ENCODE measurements at regions not wholly inside any gene's neighbourhood (a gene's known extent, or its start where the extent isn't known, plus 50 kb on each side); places are given as distances from the start of the nearest gene placed in this dataset.
A peak's percentile ranks its signal among the peaks of the same experiment; 100 is the strongest.

- Mint-ChIP-seq H3K9me3 (peaks cover 0 to 3% (median 0%) of the 10 kb centered on the region in 9 donors), H3K4me1 (peaks cover 3 to 15% (median 11%) of the 10 kb centered on the region in 4 donors), H3K36me3 (no peaks in the 10 kb centered on the region), H3K4me3 (peak overlapping the region in 1 of 10 donors; percentile 41), H3K27me3 (peaks cover 7 to 32% (median 13%) of the 10 kb centered on the region in 5 donors), H3K27ac (no peak overlapping the region)
- DNase-seq, result no peak
- POLR2A ChIA-PET, result no interaction called here
- ATAC-seq, result no peak
These were observed 372.1 kb downstream of the RPS24 start for GRCh38 chr10:78405736-78406135.

GRCh38 chr10:78406648-78407008 is 373.0 kb downstream of the RPS24 start:
- peak overlapping the region; percentile 57 to 87 (median 77) for H3K4me3 Mint-ChIP-seq
- H3K36me3 Mint-ChIP-seq, result no peaks in the 10 kb centered on the region
- DNase-seq, result no peak
- H3K27ac Mint-ChIP-seq, result no peak overlapping the region
- H3K9me3 Mint-ChIP-seq, result peaks cover 0 to 3% (median 0%) of the 10 kb centered on the region in 9 donors
- peaks cover 3 to 15% (median 11%) of the 10 kb centered on the region in 4 donors for H3K4me1 Mint-ChIP-seq
- ATAC-seq, result peak; percentile 25 to 30
- POLR2A ChIA-PET, result interaction anchor here (1.2 kb wide), 1 partner anchor 104 kb away, joined by 4 read pairs; no protein-coding TSS in a partner anchor
- H3K27me3 Mint-ChIP-seq, result peaks cover 7 to 32% (median 13%) of the 10 kb centered on the region in 5 donors

DNA sequence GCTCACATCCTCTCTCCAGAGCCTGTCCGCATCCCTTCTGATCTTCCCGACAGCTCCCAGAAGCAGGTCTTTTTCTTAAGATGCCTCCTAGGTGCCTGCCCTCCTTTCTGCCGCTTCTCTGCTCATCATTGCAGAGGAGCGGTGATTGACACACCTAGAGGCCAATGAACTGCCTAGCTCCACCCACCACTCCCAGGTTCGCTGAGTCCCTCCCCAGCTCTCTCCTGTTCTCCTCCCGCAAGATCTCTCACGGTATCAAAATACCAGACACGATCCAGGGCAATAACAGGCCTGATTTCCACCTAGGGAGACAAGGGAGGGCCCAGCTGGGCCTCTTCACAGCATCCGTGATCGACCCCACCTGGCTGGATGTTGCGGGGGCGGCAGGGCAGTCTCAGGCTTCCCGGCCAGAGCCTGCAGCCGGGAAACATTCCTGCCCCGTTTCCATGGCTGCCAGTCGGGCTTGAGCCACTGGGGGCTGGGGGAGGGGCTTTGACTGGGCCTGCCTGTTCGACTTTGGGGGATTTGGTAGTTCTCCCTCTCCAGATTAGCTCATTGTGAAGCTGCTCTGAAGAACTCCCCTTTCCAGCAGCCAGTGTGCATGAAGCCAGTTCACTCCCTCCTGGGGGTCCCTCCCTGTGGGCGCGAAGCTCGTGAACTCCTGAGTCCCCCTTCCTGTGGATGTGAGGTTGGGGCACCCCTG is 373.5 kb downstream of the RPS24 start:
- H3K36me3 Mint-ChIP-seq, result no peaks in the 10 kb centered on the region
- peaks cover 3 to 15% (median 11%) of the 10 kb centered on the region in 4 donors for H3K4me1 Mint-ChIP-seq
- POLR2A ChIA-PET, result interaction anchor here (0.6 to 1.2 kb wide), 2 partner anchors 104 to 131 kb away, joined by 4 to 5 read pairs; no protein-coding TSS in a partner anchor
- H3K4me3 Mint-ChIP-seq, result peak overlapping the region; percentile 57 to 87 (median 77)
- H3K27ac Mint-ChIP-seq, result no peak overlapping the region
- peaks cover 7 to 32% (median 13%) of the 10 kb centered on the region in 5 donors for H3K27me3 Mint-ChIP-seq
- peaks cover 0 to 3% (median 0%) of the 10 kb centered on the region in 9 donors for H3K9me3 Mint-ChIP-seq
- ATAC-seq, result peak; percentile 67 to 94
- peak; percentile 14 to 77 (median 48) for DNase-seq

DNA sequence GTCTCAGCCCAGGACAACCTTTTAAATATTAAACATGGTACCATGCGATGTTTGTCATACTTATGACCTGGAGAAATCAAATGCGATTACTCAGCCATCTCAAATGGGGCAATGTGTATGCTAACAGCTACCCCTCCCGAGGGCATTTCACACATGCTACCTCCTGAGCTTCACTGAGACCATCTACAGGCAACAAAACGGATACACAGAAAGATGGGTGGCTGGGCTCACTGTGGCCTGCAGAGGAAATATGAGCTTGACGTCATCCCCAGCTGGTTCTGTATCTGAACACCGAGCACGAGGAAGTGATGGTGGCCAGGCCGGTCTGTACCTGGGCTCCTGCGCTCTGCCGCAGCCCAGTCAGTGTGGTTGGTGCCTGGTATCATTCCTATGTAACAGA is 374.3 kb downstream of the RPS24 start:
- DNase-seq, result no peak
- H3K4me1 Mint-ChIP-seq, result peaks cover 3 to 15% (median 11%) of the 10 kb centered on the region in 4 donors
- H3K36me3 Mint-ChIP-seq, result no peaks in the 10 kb centered on the region
- POLR2A ChIA-PET, result interaction anchor here (0.6 kb wide), 1 partner anchor 132 kb away, joined by 5 read pairs; no protein-coding TSS in a partner anchor
- H3K27ac Mint-ChIP-seq, result no peak overlapping the region
- peaks cover 0 to 3% (median 0%) of the 10 kb centered on the region in 9 donors for H3K9me3 Mint-ChIP-seq
- ATAC-seq, result no peak
- H3K27me3 Mint-ChIP-seq, result peaks cover 7 to 32% (median 13%) of the 10 kb centered on the region in 5 donors
- H3K4me3 Mint-ChIP-seq, result peak overlapping the region in 2 of 10 donors; percentile 20 to 78

DNA sequence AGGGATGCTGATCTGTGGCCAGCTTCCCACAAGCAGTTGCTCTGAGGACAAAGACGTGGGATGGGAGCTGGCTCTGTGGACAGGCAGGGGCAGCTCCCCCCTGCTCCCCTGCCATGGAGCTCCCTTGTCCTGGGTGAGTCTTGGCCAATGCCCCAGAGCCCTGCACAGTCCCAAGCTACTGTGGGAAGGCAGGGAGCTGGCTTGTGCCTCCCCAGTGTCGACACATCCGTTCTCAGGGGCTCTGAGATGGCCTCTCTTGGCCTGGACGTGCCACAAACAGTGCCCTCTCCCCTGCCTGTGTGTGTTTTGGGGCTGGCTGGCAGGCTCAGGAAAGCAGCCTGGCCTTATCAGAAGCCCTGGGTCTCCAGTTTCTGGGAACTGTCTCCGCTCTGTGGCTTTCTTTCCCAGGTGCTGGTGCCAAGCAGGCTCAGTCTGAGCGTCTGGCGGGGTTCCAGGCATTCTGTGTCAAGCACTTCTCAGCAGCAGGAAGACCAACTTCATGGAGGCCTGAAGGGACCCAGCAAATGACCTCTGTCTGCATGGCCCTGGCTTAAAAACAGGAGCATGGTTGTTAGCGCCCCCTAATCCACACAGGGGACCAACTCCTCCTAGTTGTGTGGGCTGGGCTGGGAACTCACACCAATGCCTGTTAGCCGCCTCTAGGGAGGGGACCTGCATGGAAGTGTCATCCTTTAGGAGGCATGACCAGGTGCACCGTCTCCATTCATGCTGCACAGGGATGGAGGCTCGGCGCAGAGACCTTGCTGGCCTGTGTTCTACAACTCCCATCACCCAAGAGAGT is 375.2 kb downstream of the RPS24 start:
- POLR2A ChIA-PET, result no interaction called here
- Mint-ChIP-seq H3K27me3 (peaks cover 7 to 32% (median 13%) of the 10 kb centered on the region in 5 donors), H3K4me1 (peaks cover 3 to 15% (median 11%) of the 10 kb centered on the region in 4 donors), H3K4me3 (no peak overlapping the region), H3K9me3 (peaks cover 0 to 3% (median 0%) of the 10 kb centered on the region in 9 donors), H3K36me3 (no peaks in the 10 kb centered on the region), H3K27ac (no peak overlapping the region)
- ATAC-seq, result no peak
- no peak for DNase-seq

DNA sequence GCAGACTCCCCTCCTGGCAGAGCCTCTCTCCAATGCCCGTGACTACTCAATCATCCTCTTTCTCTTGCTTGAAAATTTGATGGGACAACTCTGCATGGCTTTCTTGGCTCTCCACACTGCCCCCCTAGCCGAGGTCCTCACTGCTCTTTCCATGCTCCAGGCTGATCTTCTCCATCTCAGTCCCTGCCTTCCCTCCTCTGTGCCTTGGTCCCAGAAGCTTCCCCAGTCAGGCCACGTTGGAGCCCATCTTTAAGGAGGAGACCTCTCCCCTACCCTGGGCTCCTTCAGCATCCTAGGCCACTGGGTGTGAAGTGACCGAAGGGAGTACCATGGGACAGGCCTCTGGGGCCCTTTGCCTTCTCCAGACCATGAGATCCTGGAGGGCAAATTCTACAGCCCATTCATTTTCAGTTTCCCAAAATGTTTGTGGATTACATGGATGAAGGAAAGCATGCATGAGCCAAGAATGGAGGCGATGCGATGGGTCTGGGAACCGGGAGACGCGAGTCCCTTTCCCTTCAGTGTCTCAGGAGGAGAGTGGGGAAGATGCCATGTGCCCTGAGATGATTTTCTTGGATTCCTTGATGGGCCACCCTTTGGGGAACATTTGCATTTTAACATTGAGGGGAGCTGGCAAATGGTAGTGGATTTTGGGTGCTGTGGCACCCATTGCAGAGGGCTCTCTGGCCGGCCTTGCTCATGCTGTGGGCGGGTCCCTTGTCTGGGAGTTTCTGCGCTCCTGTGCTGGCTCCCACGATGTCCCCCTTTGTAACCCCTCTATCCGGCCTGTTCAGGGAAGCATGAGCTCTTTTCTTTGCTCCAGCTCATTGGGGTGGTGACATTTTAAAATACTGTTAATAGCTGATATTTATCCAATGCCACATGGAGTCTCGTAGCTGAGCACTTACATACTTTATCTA is 376.6 kb downstream of the RPS24 start:
- H3K4me1 Mint-ChIP-seq, result peaks cover under 1 to 15% (median 11%) of the 10 kb centered on the region in 4 donors
- POLR2A ChIA-PET, result no interaction called here
- H3K27me3 Mint-ChIP-seq, result peaks cover 7 to 24% (median 12%) of the 10 kb centered on the region in 5 donors
- no peak overlapping the region for H3K4me3 Mint-ChIP-seq
- H3K36me3 Mint-ChIP-seq, result no peaks in the 10 kb centered on the region
- ATAC-seq, result no peak
- no peak for DNase-seq
- H3K9me3 Mint-ChIP-seq, result peaks cover 0 to 3% (median 0%) of the 10 kb centered on the region in 9 donors
- no peak overlapping the region for H3K27ac Mint-ChIP-seq

GRCh38 chr10:78411716-78412115 is 378.1 kb downstream of the RPS24 start:
- H3K4me3 Mint-ChIP-seq, result no peak overlapping the region
- POLR2A ChIA-PET, result no interaction called here
- peaks cover 0 to 9% (median 6%) of the 10 kb centered on the region in 4 donors for H3K4me1 Mint-ChIP-seq
- no peak for DNase-seq
- H3K36me3 Mint-ChIP-seq, result no peaks in the 10 kb centered on the region
- no peaks in the 10 kb centered on the region for H3K9me3 Mint-ChIP-seq
- H3K27ac Mint-ChIP-seq, result no peak overlapping the region
- peaks cover 1 to 10% (median 3%) of the 10 kb centered on the region in 5 donors for H3K27me3 Mint-ChIP-seq
- ATAC-seq, result no peak

DNA sequence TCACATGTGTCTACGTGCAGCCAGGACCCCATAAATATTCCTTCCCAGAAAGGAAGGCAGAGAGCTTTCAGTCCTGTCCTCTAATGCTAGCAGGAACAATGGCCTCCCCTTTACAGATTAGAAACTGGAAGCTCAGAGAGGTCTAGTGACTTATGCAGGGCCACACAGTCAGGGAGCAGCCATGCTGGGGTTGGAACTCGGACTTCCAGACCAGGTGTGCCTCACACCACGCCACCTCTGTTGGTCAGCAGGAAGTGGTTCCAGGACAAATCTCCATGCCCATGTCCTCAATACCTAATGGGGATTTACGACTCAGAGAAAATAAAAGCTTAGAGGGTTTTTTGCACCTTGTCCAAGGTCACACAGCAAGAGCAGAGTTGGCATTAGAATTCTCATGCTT is 378.9 kb downstream of the RPS24 start:
- Mint-ChIP-seq H3K27ac (no peak overlapping the region), H3K9me3 (no peaks in the 10 kb centered on the region), H3K4me3 (no peak overlapping the region), H3K27me3 (peaks cover 0 to 5% (median 0%) of the 10 kb centered on the region in 5 donors), H3K4me1 (peaks cover 0 to 5% (median 0%) of the 10 kb centered on the region in 4 donors), H3K36me3 (no peaks in the 10 kb centered on the region)
- ATAC-seq (no peak), DNase-seq (no peak)
- POLR2A ChIA-PET, result no interaction called here

DNA sequence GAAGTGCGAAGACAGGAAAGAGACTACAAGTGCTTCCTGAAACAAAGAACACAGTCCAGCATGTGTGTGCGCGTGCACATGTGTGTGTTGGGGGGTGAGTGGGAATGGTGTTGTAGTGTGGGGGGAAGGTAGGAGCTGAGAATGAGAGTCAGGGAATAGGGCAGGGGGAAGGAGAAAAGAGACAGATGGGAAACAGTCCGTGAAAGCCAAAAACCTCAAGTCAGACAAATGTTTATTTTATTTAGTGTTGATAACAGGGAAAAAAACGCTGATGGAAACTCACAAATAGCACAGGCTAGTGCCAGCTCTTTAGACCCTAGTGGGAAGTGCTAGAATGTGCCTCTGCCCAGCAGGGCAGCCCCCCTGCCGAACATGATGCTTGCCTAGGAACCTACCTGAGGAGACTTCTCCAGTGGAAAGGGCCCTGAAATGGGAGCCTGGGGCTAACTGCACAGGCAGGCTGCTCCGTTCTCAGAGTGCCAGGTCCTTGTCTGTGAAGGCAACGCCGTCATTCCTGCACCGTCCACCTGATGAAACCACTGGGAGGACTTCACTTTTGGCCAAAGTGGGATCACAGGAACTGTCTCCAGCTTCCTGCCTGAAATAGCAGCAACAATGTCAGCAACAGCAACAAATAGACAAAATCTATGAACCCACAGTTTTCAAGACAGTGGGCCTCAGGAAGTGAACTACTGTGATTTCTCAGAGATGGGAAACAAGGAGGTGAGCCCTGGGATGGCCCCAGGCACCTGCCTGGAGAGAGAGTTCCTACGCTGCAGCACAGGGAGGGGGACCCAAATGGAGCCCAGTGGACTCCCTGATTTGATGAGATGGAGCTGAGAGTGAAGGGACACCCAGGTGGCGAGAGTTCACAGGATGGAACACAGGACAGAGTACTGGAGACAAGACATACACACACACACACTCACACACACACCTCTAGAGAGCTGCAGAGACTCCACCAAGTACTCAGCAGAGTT is 379.7 kb downstream of the RPS24 start:
- DNase-seq (peak in 1 of 10 donors; percentile 3), ATAC-seq (no peak)
- Mint-ChIP-seq H3K36me3 (no peaks in the 10 kb centered on the region), H3K4me3 (no peak overlapping the region), H3K9me3 (no peaks in the 10 kb centered on the region), H3K4me1 (no peaks in the 10 kb centered on the region), H3K27me3 (peaks cover 0 to 3% (median 0%) of the 10 kb centered on the region in 5 donors), H3K27ac (no peak overlapping the region)
- POLR2A ChIA-PET, result no interaction called here

- ATAC-seq (no peak), DNase-seq (no peak)
- Mint-ChIP-seq H3K4me1 (no peaks in the 10 kb centered on the region), H3K4me3 (no peak overlapping the region), H3K27ac (no peak overlapping the region), H3K36me3 (no peaks in the 10 kb centered on the region), H3K27me3 (no peaks in the 10 kb centered on the region), H3K9me3 (no peaks in the 10 kb centered on the region)
- POLR2A ChIA-PET, result no interaction called here
These were observed 380.7 kb downstream of the RPS24 start for GRCh38 chr10:78414380-78414779.

DNA sequence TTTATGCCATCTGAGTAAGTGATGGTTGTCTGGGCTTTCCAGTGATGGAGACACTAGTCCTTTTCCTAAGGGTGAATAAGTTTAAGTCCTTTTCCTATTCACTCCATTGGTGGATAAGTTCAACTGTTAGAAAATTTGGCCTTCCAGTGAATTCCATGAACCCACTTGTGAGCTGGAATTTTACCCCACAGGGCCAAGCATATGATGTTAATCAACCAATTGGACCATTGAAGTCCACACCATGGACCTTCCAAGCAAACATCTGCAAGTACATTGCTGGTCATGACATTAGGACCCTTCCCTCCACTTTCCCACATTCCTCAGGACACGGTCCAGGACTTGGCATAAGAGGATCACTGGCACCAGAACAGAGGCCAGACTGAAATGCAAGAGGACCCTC is 381.4 kb downstream of the RPS24 start:
- no peaks in the 10 kb centered on the region for H3K9me3 Mint-ChIP-seq
- no peak overlapping the region for H3K27ac Mint-ChIP-seq
- POLR2A ChIA-PET, result no interaction called here
- ATAC-seq (no peak), DNase-seq (no peak)
- H3K36me3 Mint-ChIP-seq, result no peaks in the 10 kb centered on the region
- H3K4me3 Mint-ChIP-seq, result no peak overlapping the region
- H3K27me3 Mint-ChIP-seq, result peaks cover 0 to 4% (median 0%) of the 10 kb centered on the region in 5 donors
- H3K4me1 Mint-ChIP-seq, result no peaks in the 10 kb centered on the region
